PC-3 (cell line): ENCODE measurements at regions not wholly inside any gene's neighbourhood (a gene's known extent, or its start where the extent isn't known, plus 50 kb on each side); places are given as distances from the start of the nearest gene placed in this dataset.

Source experiments
- CTCF ChIP-seq: fragments of 300-600 bp; sonication (generic); conservative IDR thresholded peaks from 2 replicates; pipeline ENCODE4 v1.5.1; 2017; ENCODE audit warnings: antibody characterized with exemption, low read depth, mild to moderate bottlenecking, low read length
- EZH2 ChIP-seq: fragments of 300-600 bp; sonication (generic); IDR thresholded peaks from one replicate; pipeline ENCODE4 v1.6.1; 2017; ENCODE audit warnings: antibody characterized with exemption, mild to moderate bottlenecking, low read length; ENCODE audit not compliant: unreplicated experiment
- EZH2phosphoT487 ChIP-seq: fragments of 300-600 bp; sonication (generic); IDR thresholded peaks from 2 replicates; pipeline ENCODE4 v1.6.1; 2018; ENCODE audit warnings: mild to moderate bottlenecking, antibody characterized with exemption, low read length, borderline replicate concordance

- no peak for TF ChIP-seq CTCF
- TF ChIP-seq EZH2, result no peak
- TF ChIP-seq EZH2phosphoT487, result no peak
These were observed 98.5 kb upstream of the CDK13 start for GRCh38 chr7:39851466-39852045.
